HUES6 (cell line): ENCODE measurements at regions not wholly inside any gene's neighbourhood (a gene's known extent, or its start where the extent isn't known, plus 50 kb on each side); places are given as distances from the start of the nearest gene placed in this dataset.

Experiments
- H3K27ac ChIP-seq: 2 replicates; pipeline ENCODE4 v1.7.0; 2013; ENCODE audit warnings: low read depth, mild to moderate bottlenecking, low read length, inconsistent platforms
- H3K27me3 ChIP-seq: 2 replicates; pipeline ENCODE4 v1.6.1; 2013; ENCODE audit warnings: low read length; ENCODE audit not compliant: control insufficient read depth, insufficient read depth
- H3K36me3 ChIP-seq: 2 replicates; pipeline ENCODE4 v1.6.1; 2013; ENCODE audit warnings: low read length; ENCODE audit not compliant: control insufficient read depth, insufficient read depth
- H3K4me1 ChIP-seq: 2 replicates; pipeline ENCODE4 v1.6.1; 2013; ENCODE audit warnings: low read length; ENCODE audit not compliant: control insufficient read depth, insufficient read depth
- H3K4me3 ChIP-seq: 2 replicates; pipeline ENCODE4 v1.5.1; 2013; ENCODE audit warnings: low read depth, low read length
- H3K9ac ChIP-seq: one replicate; pipeline ENCODE4 v1.6.1; 2013; ENCODE audit warnings: mild to moderate bottlenecking, low read length
- H3K9me3 ChIP-seq: 2 replicates; pipeline ENCODE4 v1.6.1; 2013; ENCODE audit warnings: low read depth, low read length; ENCODE audit not compliant: control insufficient read depth, insufficient read depth

GRCh38 chr6:110041830-110042229, 63.7 kb downstream of the GPR6 start:
- Histone ChIP-seq H3K27ac (no peak overlapping the region), H3K4me1 (peaks cover 6% of the 10 kb centered on the region), H3K9ac (no peak overlapping the region), H3K36me3 (no peaks in the 10 kb centered on the region), H3K27me3 (no peaks in the 10 kb centered on the region), H3K4me3 (no peak overlapping the region), H3K9me3 (peaks cover 6% of the 10 kb centered on the region; the same call in 1 of the 2 replicates)

GRCh38 chr6:110042670-110043296, 64.7 kb downstream of the GPR6 start:
- Histone ChIP-seq H3K9ac (no peak overlapping the region), H3K4me3 (no peak overlapping the region), H3K9me3 (peaks cover 6% of the 10 kb centered on the region; the same call in 1 of the 2 replicates), H3K27ac (no peak overlapping the region), H3K4me1 (peaks cover 6% of the 10 kb centered on the region), H3K27me3 (no peaks in the 10 kb centered on the region), H3K36me3 (no peaks in the 10 kb centered on the region)

- H3K27ac ChIP-seq = no peak overlapping the region
- no peaks in the 10 kb centered on the region for H3K27me3 ChIP-seq
- no peak overlapping the region for H3K4me3 ChIP-seq
- peaks cover 6% of the 10 kb centered on the region; the same call in 1 of the 2 replicates for H3K9me3 ChIP-seq
- peaks cover 6% of the 10 kb centered on the region for H3K4me1 ChIP-seq
- no peaks in the 10 kb centered on the region for H3K36me3 ChIP-seq
- H3K9ac ChIP-seq = no peak overlapping the region
Measured at GRCh38 chr6:110043366-110043994, 65.4 kb downstream of the GPR6 start.

GRCh38 chr6:110044096-110044495, 66.0 kb downstream of the GPR6 start:
- Histone ChIP-seq H3K27ac (no peak overlapping the region), H3K9ac (no peak overlapping the region), H3K4me1 (peaks cover 6% of the 10 kb centered on the region), H3K9me3 (peaks cover 6% of the 10 kb centered on the region; the same call in 1 of the 2 replicates), H3K27me3 (no peaks in the 10 kb centered on the region), H3K36me3 (no peaks in the 10 kb centered on the region), H3K4me3 (no peak overlapping the region)

- Histone ChIP-seq H3K27me3 (no peaks in the 10 kb centered on the region), H3K27ac (no peak overlapping the region), H3K4me1 (peaks cover 5% of the 10 kb centered on the region), H3K4me3 (no peak overlapping the region), H3K9me3 (peaks cover 6% of the 10 kb centered on the region; the same call in 1 of the 2 replicates), H3K9ac (no peak overlapping the region), H3K36me3 (no peaks in the 10 kb centered on the region)
Measured at GRCh38 chr6:110044622-110045021, 66.5 kb downstream of the GPR6 start.

- Histone ChIP-seq H3K4me1 (no peaks in the 10 kb centered on the region), H3K27ac (no peak overlapping the region), H3K9ac (no peak overlapping the region), H3K27me3 (no peaks in the 10 kb centered on the region), H3K4me3 (no peak overlapping the region), H3K9me3 (peaks cover 6% of the 10 kb centered on the region; the same call in 1 of the 2 replicates), H3K36me3 (no peaks in the 10 kb centered on the region)
Measured at GRCh38 chr6:110048221-110048875, 70.2 kb downstream of the GPR6 start.

- no peaks in the 10 kb centered on the region for H3K36me3 ChIP-seq
- no peak overlapping the region for H3K9ac ChIP-seq
- no peak overlapping the region for H3K4me3 ChIP-seq
Measured at GRCh38 chr6:110049696-110050439, 71.8 kb downstream of the GPR6 start.

More at GRCh38 chr6:110049696-110050439, 71.8 kb downstream of the GPR6 start:
- Histone ChIP-seq H3K9me3 (peaks cover 6% of the 10 kb centered on the region; the same call in 1 of the 2 replicates), H3K4me1 (no peaks in the 10 kb centered on the region), H3K27me3 (no peaks in the 10 kb centered on the region), H3K27ac (no peak overlapping the region)
